ENCODE measurements at regions not wholly inside any gene's neighbourhood (a gene's known extent, or its start where the extent isn't known, plus 50 kb on each side); places are given as distances from the start of the nearest gene placed in this dataset.

DNA sequence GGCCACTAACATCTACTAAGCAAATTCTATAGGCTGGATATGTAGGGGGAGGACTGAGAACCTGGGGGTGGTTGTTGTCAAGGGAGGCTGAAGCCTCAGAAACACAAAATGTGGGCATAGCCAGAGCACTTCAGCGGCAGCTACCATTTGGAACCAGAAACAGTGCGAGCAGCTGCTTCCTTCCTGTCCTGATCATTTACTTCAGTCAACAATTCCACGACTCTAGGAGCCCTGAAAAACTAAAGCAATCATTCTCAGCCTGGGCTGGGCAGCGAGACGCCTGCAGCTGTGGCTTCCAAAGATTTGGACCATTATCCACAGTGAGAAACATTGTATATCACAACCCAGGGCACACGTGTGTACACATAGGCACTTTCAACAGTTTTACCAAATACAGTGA, 93.9 kb upstream of the WSCD1 start:
- TF ChIP-seq CTCF (conservative IDR thresholded peaks at IDR 0.05): no peak
- TF ChIP-seq EZH2 (IDR thresholded peaks at IDR 0.05; ENCODE audit: low read depth): no peak
- Histone ChIP-seq H3F3A (ENCODE audit: insufficient read depth, low read depth) (no peaks in the 10 kb centered on the region), H3K4me2 (no peak overlapping the region), H4K20me1 (ENCODE audit: insufficient read depth) (no peaks in the 10 kb centered on the region), H3K27me3 (ENCODE audit: insufficient read depth, low read depth) (peaks cover 80% of the 10 kb centered on the region), H3K79me2 (ENCODE audit: low read depth) (no peaks in the 10 kb centered on the region), H3K4me3 (no peak overlapping the region), H3K9me2 (ENCODE audit: insufficient read depth) (no peaks in the 10 kb centered on the region; the same call in 1 of the 2 replicates), H3K27ac (no peak overlapping the region), H3K4me1 (replicated peaks; ENCODE audit: insufficient read depth) (no peaks in the 10 kb centered on the region), H2AFZ (no peak overlapping the region), H3K36me3 (ENCODE audit: low read depth) (no peaks in the 10 kb centered on the region), H3K9me3 (ENCODE audit: insufficient read depth, low read depth) (no peaks in the 10 kb centered on the region)
- intact Hi-C loops (cut with micrococcal nuclease; ENCODE audit: unreplicated experiment): no loop called here
- DNase-seq: no peak
- POLR2A ChIA-PET (ENCODE audit: unreplicated experiment): no interaction called here
- BruUV-seq (replicated peaks): no TSS peak
- CTCF ChIA-PET: no interaction called here

DNA sequence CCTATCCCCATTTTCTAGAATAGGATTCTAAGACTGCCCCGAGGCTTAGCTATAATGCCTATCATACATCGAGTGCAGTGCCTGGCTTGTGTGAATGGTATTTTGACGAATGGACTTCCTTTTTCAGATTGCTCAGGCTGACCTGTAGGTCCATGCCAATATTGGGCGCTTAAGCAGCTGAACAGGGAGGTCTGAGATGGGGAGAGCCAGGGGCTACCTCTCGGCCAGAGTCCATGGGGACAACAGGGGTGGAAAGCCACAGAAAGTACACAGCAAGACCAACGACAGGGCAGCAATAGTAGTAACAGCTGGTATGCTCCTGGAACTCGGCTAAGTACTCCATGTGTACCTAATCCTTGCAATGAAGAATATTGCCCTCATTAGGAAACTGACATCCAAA, 91.7 kb upstream of the WSCD1 start:
- CTCF ChIA-PET: no interaction called here
- H3K27me3 ChIP-seq (ENCODE audit: insufficient read depth, low read depth): peaks cover 81% of the 10 kb centered on the region
- POLR2A ChIA-PET (ENCODE audit: unreplicated experiment): no interaction called here
- no TSS peak for BruUV-seq (replicated peaks)
- no peak overlapping the region for H2AFZ ChIP-seq
- no peaks in the 10 kb centered on the region; the same call in 1 of the 2 replicates for H3K9me2 ChIP-seq (ENCODE audit: insufficient read depth)
- H3K4me1 ChIP-seq (replicated peaks; ENCODE audit: insufficient read depth): no peaks in the 10 kb centered on the region
- H3K36me3 ChIP-seq (ENCODE audit: low read depth): no peaks in the 10 kb centered on the region
- H3K4me2 ChIP-seq: no peak overlapping the region
- no peaks in the 10 kb centered on the region for H3F3A ChIP-seq (ENCODE audit: insufficient read depth, low read depth)
- H3K27ac ChIP-seq: no peak overlapping the region
- H3K9me3 ChIP-seq (ENCODE audit: insufficient read depth, low read depth): no peaks in the 10 kb centered on the region
- H3K79me2 ChIP-seq (ENCODE audit: low read depth): no peaks in the 10 kb centered on the region
- intact Hi-C loops (cut with micrococcal nuclease; ENCODE audit: unreplicated experiment): no loop called here
- no peak overlapping the region for H3K4me3 ChIP-seq
- H4K20me1 ChIP-seq (ENCODE audit: insufficient read depth): no peaks in the 10 kb centered on the region
- no peak for DNase-seq
- TF ChIP-seq CTCF (conservative IDR thresholded peaks at IDR 0.05) (no peak), EZH2 (IDR thresholded peaks at IDR 0.05; ENCODE audit: low read depth) (no peak)

DNA sequence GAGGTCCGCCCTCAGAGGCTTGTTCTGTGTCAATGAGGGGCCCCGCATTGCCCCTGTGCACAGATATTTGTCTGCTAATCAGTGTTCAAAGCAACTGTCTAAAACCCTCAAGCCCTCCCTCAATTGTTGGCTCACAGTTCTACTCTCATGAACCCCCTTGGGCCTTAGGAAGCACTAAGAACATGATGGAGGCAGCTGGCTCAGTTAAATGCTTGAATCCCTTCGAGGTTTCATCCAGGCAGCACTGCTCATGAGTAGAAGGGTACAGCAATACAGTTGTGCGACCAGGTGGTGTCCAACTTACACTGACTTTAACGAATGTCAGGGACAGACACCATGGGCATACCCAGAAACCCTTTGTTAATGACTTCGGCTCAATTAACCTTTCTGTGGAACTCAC, 89.2 kb upstream of the WSCD1 start:
- intact Hi-C loops (cut with micrococcal nuclease; ENCODE audit: unreplicated experiment): no loop called here
- Histone ChIP-seq H3F3A (ENCODE audit: insufficient read depth, low read depth) (no peaks in the 10 kb centered on the region), H3K4me1 (replicated peaks; ENCODE audit: insufficient read depth) (no peaks in the 10 kb centered on the region), H3K36me3 (ENCODE audit: low read depth) (no peaks in the 10 kb centered on the region), H2AFZ (no peak overlapping the region), H3K79me2 (ENCODE audit: low read depth) (no peaks in the 10 kb centered on the region), H3K9me2 (ENCODE audit: insufficient read depth) (no peaks in the 10 kb centered on the region; the same call in none of the 2 replicates), H3K4me2 (no peak overlapping the region), H3K27ac (no peak overlapping the region), H3K9me3 (ENCODE audit: insufficient read depth, low read depth) (no peaks in the 10 kb centered on the region), H3K27me3 (ENCODE audit: insufficient read depth, low read depth) (peaks cover 79% of the 10 kb centered on the region), H3K4me3 (no peak overlapping the region), H4K20me1 (ENCODE audit: insufficient read depth) (no peaks in the 10 kb centered on the region)
- ChIA-PET CTCF (no interaction called here), POLR2A (ENCODE audit: unreplicated experiment) (no interaction called here)
- no TSS peak for BruUV-seq (replicated peaks)
- TF ChIP-seq CTCF (conservative IDR thresholded peaks at IDR 0.05) (no peak), EZH2 (IDR thresholded peaks at IDR 0.05; ENCODE audit: low read depth) (no peak)
- no peak for DNase-seq
